ENCODE measurements at regions not wholly inside any gene's neighbourhood (a gene's known extent, or its start where the extent isn't known, plus 50 kb on each side); places are given as distances from the start of the nearest gene placed in this dataset.

DNA sequence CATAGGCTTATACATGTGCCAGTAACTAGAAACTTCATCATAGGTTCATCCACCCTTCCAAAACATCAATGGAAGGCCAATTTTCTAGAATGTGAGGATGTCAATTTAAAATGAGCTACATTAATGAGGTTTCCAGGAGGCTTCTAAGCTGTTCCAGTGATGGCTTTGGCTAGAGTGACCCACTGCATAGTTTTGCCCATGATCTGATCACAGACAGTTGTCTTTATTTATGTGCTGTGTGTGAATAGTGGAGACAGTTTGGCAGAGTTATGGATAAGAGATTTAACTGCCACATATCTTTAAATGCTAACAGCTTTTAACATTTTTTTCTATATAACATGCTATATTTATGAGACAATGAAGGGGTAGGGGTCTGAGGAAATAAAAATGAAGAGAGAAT lies 139.0 kb upstream of the ZNF462 start:
- no peak overlapping the region for H3K4me2 ChIP-seq (ENCODE audit: low read depth, low read length, poor library complexity, severe bottlenecking)
- no peak overlapping the region for H3K9ac ChIP-seq (ENCODE audit: low read depth, low read length, poor library complexity, severe bottlenecking)
- TF ChIP-seq, protein P1, sequence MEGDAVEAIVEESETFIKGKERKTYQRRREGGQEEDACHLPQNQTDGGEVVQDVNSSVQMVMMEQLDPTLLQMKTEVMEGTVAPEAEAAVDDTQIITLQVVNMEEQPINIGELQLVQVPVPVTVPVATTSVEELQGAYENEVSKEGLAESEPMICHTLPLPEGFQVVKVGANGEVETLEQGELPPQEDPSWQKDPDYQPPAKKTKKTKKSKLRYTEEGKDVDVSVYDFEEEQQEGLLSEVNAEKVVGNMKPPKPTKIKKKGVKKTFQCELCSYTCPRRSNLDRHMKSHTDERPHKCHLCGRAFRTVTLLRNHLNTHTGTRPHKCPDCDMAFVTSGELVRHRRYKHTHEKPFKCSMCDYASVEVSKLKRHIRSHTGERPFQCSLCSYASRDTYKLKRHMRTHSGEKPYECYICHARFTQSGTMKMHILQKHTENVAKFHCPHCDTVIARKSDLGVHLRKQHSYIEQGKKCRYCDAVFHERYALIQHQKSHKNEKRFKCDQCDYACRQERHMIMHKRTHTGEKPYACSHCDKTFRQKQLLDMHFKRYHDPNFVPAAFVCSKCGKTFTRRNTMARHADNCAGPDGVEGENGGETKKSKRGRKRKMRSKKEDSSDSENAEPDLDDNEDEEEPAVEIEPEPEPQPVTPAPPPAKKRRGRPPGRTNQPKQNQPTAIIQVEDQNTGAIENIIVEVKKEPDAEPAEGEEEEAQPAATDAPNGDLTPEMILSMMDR (conservative IDR thresholded peaks at IDR 0.05; ENCODE audit: low read length), result no peak
- TF ChIP-seq EZH2phosphoT487 (IDR thresholded peaks at IDR 0.05; ENCODE audit: borderline replicate concordance), result no peak
- no peaks in the 10 kb centered on the region for H3F3A ChIP-seq (ENCODE audit: low read depth)
- no peaks in the 10 kb centered on the region for H3K79me2 ChIP-seq (ENCODE audit: insufficient read depth, low read length)
- no peaks in the 10 kb centered on the region for H3K9me2 ChIP-seq (replicated peaks; ENCODE audit: low read depth, low read length)
- no peaks in the 10 kb centered on the region for H4K20me1 ChIP-seq (ENCODE audit: insufficient read depth, low read length, poor library complexity, severe bottlenecking)
- H3K4me1 ChIP-seq (ENCODE audit: insufficient read depth, low read length, poor library complexity, severe bottlenecking), result peaks cover 6% of the 10 kb centered on the region
- no peaks in the 10 kb centered on the region for H3K36me3 ChIP-seq (ENCODE audit: insufficient read depth, low read length)
- H3K4me3 ChIP-seq (ENCODE audit: low read length, poor library complexity, severe bottlenecking), result no peak overlapping the region
- no peak overlapping the region for H2AFZ ChIP-seq (ENCODE audit: low read length)
- no peaks in the 10 kb centered on the region for H3K9me3 ChIP-seq (ENCODE audit: insufficient read depth, low read depth, low read length)
- no peaks in the 10 kb centered on the region for H3K27me3 ChIP-seq (ENCODE audit: insufficient read depth, low read length, poor library complexity, severe bottlenecking)

DNA sequence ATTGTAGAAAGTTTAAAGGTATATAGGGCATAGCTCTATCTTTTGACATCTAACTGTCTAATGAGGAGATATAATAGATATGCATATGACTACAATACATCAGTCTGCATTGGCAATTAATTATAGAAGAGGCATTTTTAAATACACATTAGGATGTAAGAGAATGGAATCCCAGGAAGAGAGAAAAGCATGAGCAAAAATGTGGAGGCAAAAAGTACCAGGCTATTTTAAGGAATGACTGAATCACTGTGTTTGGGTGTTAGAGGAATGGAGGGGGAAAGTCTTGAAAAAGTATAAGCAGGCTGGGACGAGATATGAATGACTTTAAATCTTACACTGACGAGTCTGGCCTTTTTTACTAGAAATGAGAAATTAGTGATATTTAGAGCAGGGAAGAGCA lies 138.4 kb upstream of the ZNF462 start:
- H2AFZ ChIP-seq (ENCODE audit: low read length), result no peak overlapping the region
- H3K9me2 ChIP-seq (replicated peaks; ENCODE audit: low read depth, low read length), result no peaks in the 10 kb centered on the region
- H3K4me1 ChIP-seq (ENCODE audit: insufficient read depth, low read length, poor library complexity, severe bottlenecking), result peaks cover 6% of the 10 kb centered on the region
- H3K4me2 ChIP-seq (ENCODE audit: low read depth, low read length, poor library complexity, severe bottlenecking), result no peak overlapping the region
- no peak overlapping the region for H3K9ac ChIP-seq (ENCODE audit: low read depth, low read length, poor library complexity, severe bottlenecking)
- TF ChIP-seq, protein P1 (conservative IDR thresholded peaks at IDR 0.05; ENCODE audit: low read length), result no peak
- no peak for TF ChIP-seq EZH2phosphoT487 (IDR thresholded peaks at IDR 0.05; ENCODE audit: borderline replicate concordance)
- no peaks in the 10 kb centered on the region for H3F3A ChIP-seq (ENCODE audit: low read depth)
- H3K36me3 ChIP-seq (ENCODE audit: insufficient read depth, low read length), result no peaks in the 10 kb centered on the region
- H3K79me2 ChIP-seq (ENCODE audit: insufficient read depth, low read length), result no peaks in the 10 kb centered on the region
- H3K27me3 ChIP-seq (ENCODE audit: insufficient read depth, low read length, poor library complexity, severe bottlenecking), result no peaks in the 10 kb centered on the region
- no peaks in the 10 kb centered on the region for H3K9me3 ChIP-seq (ENCODE audit: insufficient read depth, low read depth, low read length)
- H4K20me1 ChIP-seq (ENCODE audit: insufficient read depth, low read length, poor library complexity, severe bottlenecking), result no peaks in the 10 kb centered on the region
- H3K4me3 ChIP-seq (ENCODE audit: low read length, poor library complexity, severe bottlenecking), result no peak overlapping the region

DNA sequence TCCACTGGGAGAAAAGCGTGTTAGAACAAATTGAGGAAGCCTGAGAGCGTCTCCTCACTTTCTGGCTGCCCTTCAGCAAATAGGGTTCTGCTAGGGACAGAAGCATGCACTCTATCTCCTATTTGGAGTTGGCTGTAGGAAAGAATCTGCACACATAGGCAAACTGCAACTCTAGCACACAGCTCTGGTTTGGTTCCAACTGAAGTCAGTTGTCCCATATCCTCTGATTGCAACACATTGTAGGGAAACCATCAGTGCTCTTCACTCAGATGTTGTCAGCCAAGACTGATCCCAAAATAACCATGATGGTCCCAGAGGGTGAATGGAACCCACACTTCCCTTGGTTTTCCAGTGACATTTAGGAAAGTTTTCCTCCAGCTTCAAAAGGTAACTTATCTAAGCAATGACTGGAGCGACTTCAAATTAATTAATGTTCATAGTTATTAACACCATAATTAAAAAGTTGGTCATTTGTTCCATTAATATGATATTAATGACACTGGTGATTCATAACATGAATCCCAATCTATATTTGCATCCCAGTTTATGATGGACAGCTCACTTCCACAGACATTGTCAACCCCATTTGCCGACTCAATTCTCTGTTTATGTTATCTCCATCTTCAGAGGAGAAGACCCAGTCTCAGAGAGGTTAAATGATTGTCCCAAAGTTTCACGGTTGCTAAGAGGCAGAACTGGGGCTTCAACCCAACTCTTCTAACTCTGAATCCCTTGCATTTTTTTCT lies 136.7 kb upstream of the ZNF462 start:
- H3K36me3 ChIP-seq (ENCODE audit: insufficient read depth, low read length), result no peaks in the 10 kb centered on the region
- no peaks in the 10 kb centered on the region for H3K9me2 ChIP-seq (replicated peaks; ENCODE audit: low read depth, low read length)
- no peaks in the 10 kb centered on the region for H3K79me2 ChIP-seq (ENCODE audit: insufficient read depth, low read length)
- no peaks in the 10 kb centered on the region for H3K27me3 ChIP-seq (ENCODE audit: insufficient read depth, low read length, poor library complexity, severe bottlenecking)
- no peak overlapping the region for H2AFZ ChIP-seq (ENCODE audit: low read length)
- peaks cover 6% of the 10 kb centered on the region for H3K4me1 ChIP-seq (ENCODE audit: insufficient read depth, low read length, poor library complexity, severe bottlenecking)
- H3K4me3 ChIP-seq (ENCODE audit: low read length, poor library complexity, severe bottlenecking), result no peak overlapping the region
- TF ChIP-seq EZH2phosphoT487 (IDR thresholded peaks at IDR 0.05; ENCODE audit: borderline replicate concordance), result no peak
- TF ChIP-seq, protein P1 (conservative IDR thresholded peaks at IDR 0.05; ENCODE audit: low read length), result no peak
- no peaks in the 10 kb centered on the region for H3K9me3 ChIP-seq (ENCODE audit: insufficient read depth, low read depth, low read length)
- H3K9ac ChIP-seq (ENCODE audit: low read depth, low read length, poor library complexity, severe bottlenecking), result no peak overlapping the region
- no peaks in the 10 kb centered on the region for H3F3A ChIP-seq (ENCODE audit: low read depth)
- no peaks in the 10 kb centered on the region for H4K20me1 ChIP-seq (ENCODE audit: insufficient read depth, low read length, poor library complexity, severe bottlenecking)
- H3K4me2 ChIP-seq (ENCODE audit: low read depth, low read length, poor library complexity, severe bottlenecking), result no peak overlapping the region

Data from Loucy (cell line).